ENCODE measurements at regions not wholly inside any gene's neighbourhood (a gene's known extent, or its start where the extent isn't known, plus 50 kb on each side); places are given as distances from the start of the nearest gene placed in this dataset.

DNA sequence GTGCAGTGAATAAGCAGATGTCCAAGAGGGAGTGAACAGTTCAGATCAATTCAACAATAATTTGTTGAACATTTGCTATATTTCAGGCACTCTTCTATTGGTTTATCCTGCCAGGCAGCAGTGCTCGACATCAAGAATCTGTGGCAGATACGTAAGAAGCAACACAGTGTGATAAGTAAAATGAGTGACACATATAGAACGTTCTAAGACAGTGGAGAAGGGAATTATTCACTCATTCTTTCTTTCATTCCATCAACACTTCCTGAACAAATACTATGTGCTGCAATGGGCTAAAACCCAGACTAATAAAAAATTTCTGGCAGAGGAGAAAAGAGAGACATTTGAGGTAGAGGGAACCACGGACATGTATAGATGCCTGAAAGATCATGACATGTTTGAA is 89.9 kb upstream of the GLIS3 start:
- TF ChIP-seq, protein P1, sequence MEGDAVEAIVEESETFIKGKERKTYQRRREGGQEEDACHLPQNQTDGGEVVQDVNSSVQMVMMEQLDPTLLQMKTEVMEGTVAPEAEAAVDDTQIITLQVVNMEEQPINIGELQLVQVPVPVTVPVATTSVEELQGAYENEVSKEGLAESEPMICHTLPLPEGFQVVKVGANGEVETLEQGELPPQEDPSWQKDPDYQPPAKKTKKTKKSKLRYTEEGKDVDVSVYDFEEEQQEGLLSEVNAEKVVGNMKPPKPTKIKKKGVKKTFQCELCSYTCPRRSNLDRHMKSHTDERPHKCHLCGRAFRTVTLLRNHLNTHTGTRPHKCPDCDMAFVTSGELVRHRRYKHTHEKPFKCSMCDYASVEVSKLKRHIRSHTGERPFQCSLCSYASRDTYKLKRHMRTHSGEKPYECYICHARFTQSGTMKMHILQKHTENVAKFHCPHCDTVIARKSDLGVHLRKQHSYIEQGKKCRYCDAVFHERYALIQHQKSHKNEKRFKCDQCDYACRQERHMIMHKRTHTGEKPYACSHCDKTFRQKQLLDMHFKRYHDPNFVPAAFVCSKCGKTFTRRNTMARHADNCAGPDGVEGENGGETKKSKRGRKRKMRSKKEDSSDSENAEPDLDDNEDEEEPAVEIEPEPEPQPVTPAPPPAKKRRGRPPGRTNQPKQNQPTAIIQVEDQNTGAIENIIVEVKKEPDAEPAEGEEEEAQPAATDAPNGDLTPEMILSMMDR (conservative IDR thresholded peaks at IDR 0.05; ENCODE audit: low read depth, low read length): no peak
- TF ChIP-seq EZH2 (IDR thresholded peaks at IDR 0.05; ENCODE audit: borderline replicate concordance, low read depth, low read length, poor library complexity, severe bottlenecking): no peak
